NCI-H82 treated with DMSO at 0.1 percent for 48 hours (cell line): ENCODE measurements at regions not wholly inside any gene's neighbourhood (a gene's known extent, or its start where the extent isn't known, plus 50 kb on each side); places are given as distances from the start of the nearest gene placed in this dataset.

Experiments
- DNase-seq: peaks from one replicate; lab custom pipeline; 2025; ENCODE audit not compliant: unreplicated experiment; lab: John Stamatoyannopoulos, UW

- DNase-seq, result no peak
Measured at GRCh38 chr2:146027156-146027555, 1507.2 kb upstream of the ZEB2 start.

- no peak for DNase-seq
Measured at GRCh38 chr2:146025519-146025918, 1505.6 kb upstream of the ZEB2 start.

- DNase-seq, result no peak
Measured at GRCh38 chr2:146024212-146024743, 1504.4 kb upstream of the ZEB2 start.

GRCh38 chr2:146004462-146004861 is 1484.5 kb upstream of the ZEB2 start:
- no peak for DNase-seq

- no peak for DNase-seq
Measured at GRCh38 chr2:146003337-146003736, 1483.4 kb upstream of the ZEB2 start.

GRCh38 chr2:145994910-145995309 is 1475.0 kb upstream of the ZEB2 start:
- DNase-seq, result no peak

GRCh38 chr2:145992572-145992971 is 1472.7 kb upstream of the ZEB2 start:
- DNase-seq, result no peak

- DNase-seq, result no peak
Measured at GRCh38 chr2:145987793-145988192, 1467.9 kb upstream of the ZEB2 start.

GRCh38 chr2:145985517-145985916 is 1465.6 kb upstream of the ZEB2 start:
- DNase-seq, result no peak

GRCh38 chr2:145984580-145984979 is 1464.7 kb upstream of the ZEB2 start:
- DNase-seq, result no peak

GRCh38 chr2:145980318-145980717 is 1460.4 kb upstream of the ZEB2 start:
- no peak for DNase-seq

GRCh38 chr2:145975406-145975805 is 1455.5 kb upstream of the ZEB2 start:
- no peak for DNase-seq

GRCh38 chr2:145961846-145962245 is 1441.9 kb upstream of the ZEB2 start:
- DNase-seq, result no peak

GRCh38 chr2:145960479-145961163 is 1440.7 kb upstream of the ZEB2 start:
- DNase-seq, result no peak

- no peak for DNase-seq
Measured at GRCh38 chr2:145958611-145959010, 1438.7 kb upstream of the ZEB2 start.

GRCh38 chr2:145957929-145958328 is 1438.0 kb upstream of the ZEB2 start:
- no peak for DNase-seq

- DNase-seq, result no peak
Measured at GRCh38 chr2:145939949-145940348, 1420.0 kb upstream of the ZEB2 start.

- DNase-seq, result no peak
Measured at GRCh38 chr2:145935016-145935415, 1415.1 kb upstream of the ZEB2 start.

GRCh38 chr2:145931781-145932395 is 1412.0 kb upstream of the ZEB2 start:
- no peak for DNase-seq

- DNase-seq, result no peak
Measured at GRCh38 chr2:145930318-145930717, 1410.4 kb upstream of the ZEB2 start.

- no peak for DNase-seq
Measured at GRCh38 chr2:145927131-145927950, 1407.4 kb upstream of the ZEB2 start.

GRCh38 chr2:145925591-145925990 is 1405.7 kb upstream of the ZEB2 start:
- no peak for DNase-seq
